Osteoblast (primary cell): ENCODE measurements at regions not wholly inside any gene's neighbourhood (a gene's known extent, or its start where the extent isn't known, plus 50 kb on each side); places are given as distances from the start of the nearest gene placed in this dataset.
"Not testable (repeated sequence)": the region's sequence is repeated elsewhere in the genome, so short reads cannot be mapped to it uniquely, and the experiment has no call there.

Experiments used
- DNase-seq: peaks from one replicate; pipeline ENCODE4 v3.0.0; 2011; ENCODE audit warnings: low spot score, mixed read lengths; ENCODE audit not compliant: insufficient read length; ENCODE audit errors: missing footprints
- H2AFZ ChIP-seq: 2 replicates; pipeline ENCODE4 v1.6.0; 2011; ENCODE audit warnings: mild to moderate bottlenecking, low read length
- H3K27ac ChIP-seq: 2 replicates; pipeline ENCODE4 v1.5.1; 2011; ENCODE audit warnings: mild to moderate bottlenecking, low read depth, low read length, moderate library complexity
- H3K27me3 ChIP-seq: 2 replicates; pipeline ENCODE4 v1.6.0; 2012; ENCODE audit warnings: mild to moderate bottlenecking, control low read depth, inconsistent platforms, low read length, moderate library complexity; ENCODE audit not compliant: insufficient read depth
- H3K36me3 ChIP-seq: 2 replicates; pipeline ENCODE4 v1.5.1; 2011; ENCODE audit warnings: mild to moderate bottlenecking, low read length, control low read depth, moderate library complexity; ENCODE audit not compliant: insufficient read depth
- H3K4me1 ChIP-seq: 2 replicates; pipeline ENCODE4 v1.5.1; 2011; ENCODE audit warnings: mild to moderate bottlenecking, low read length, control low read depth, moderate library complexity; ENCODE audit not compliant: insufficient read depth
- H3K4me2 ChIP-seq: 2 replicates; pipeline ENCODE4 v1.6.0; 2011; ENCODE audit warnings: mild to moderate bottlenecking, low read length; ENCODE audit not compliant: insufficient read depth
- H3K4me3 ChIP-seq: fragments of 200-600 bp; sonication (generic); 3 replicates; pipeline ENCODE4 v1.5.1; 2012; ENCODE audit warnings: mild to moderate bottlenecking, low read length, inconsistent platforms; ENCODE audit not compliant: insufficient read depth
- H3K79me2 ChIP-seq: 2 replicates; pipeline ENCODE4 v1.6.0; 2012; ENCODE audit warnings: mild to moderate bottlenecking, low read length, control low read depth, inconsistent platforms; ENCODE audit not compliant: insufficient read depth
- H3K9me3 ChIP-seq: 2 replicates; pipeline ENCODE4 v1.5.1; 2011; ENCODE audit warnings: low read depth, low read length, control low read depth
- H4K20me1 ChIP-seq: 2 replicates; pipeline ENCODE4 v1.6.0; 2012; ENCODE audit warnings: mild to moderate bottlenecking, low read length, control low read depth; ENCODE audit not compliant: insufficient read depth
- TF ChIP-seq, protein P1 (sequence below): IDR thresholded peaks from 2 replicates; pipeline ENCODE4 v1.5.1; 2011; ENCODE audit warnings: mild to moderate bottlenecking, low read depth, low read length, moderate library complexity; ENCODE audit errors: extremely low read depth

DNA sequence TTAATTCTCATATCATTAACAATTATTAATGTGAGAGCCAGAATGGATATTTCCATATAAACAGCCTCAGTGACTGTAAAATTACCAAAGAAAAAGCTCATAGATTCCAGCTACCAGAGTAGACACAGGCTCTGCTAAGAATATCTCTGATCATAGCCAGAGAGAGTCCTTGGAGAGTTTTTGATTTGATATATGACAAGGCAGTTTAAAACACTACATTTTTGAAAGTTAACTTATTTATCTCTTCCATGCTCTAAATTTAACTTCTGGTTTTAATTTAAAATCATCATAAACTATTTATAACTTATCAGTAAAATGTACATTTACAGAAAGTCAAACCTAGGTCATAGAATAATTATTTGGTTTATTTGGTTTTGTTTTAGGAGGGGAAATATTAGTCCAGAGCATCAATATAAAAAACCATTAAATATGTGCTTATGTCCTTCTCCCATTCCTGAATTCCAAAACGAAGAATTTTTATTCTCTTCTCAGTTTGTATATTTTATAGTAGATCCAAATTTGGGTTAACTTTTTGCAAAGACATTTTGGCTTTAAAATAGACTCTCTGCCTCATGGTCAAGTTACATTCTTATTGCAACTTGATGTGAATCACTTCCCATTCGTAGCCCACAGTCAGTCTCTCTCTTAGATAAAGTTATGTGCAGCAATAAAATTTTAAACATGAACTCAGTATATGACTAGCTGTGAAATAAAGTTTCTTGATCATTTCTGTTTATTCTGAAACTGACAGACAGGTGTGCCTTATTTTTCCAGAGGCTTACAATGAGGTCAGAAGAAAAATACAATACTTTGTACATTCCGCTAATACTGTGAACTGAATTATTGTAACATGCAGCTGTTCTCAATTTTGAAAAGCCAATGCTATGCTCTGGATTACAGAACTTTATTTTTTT is 267.1 kb downstream of the PAPSS1 start:
- TF ChIP-seq, protein P1, sequence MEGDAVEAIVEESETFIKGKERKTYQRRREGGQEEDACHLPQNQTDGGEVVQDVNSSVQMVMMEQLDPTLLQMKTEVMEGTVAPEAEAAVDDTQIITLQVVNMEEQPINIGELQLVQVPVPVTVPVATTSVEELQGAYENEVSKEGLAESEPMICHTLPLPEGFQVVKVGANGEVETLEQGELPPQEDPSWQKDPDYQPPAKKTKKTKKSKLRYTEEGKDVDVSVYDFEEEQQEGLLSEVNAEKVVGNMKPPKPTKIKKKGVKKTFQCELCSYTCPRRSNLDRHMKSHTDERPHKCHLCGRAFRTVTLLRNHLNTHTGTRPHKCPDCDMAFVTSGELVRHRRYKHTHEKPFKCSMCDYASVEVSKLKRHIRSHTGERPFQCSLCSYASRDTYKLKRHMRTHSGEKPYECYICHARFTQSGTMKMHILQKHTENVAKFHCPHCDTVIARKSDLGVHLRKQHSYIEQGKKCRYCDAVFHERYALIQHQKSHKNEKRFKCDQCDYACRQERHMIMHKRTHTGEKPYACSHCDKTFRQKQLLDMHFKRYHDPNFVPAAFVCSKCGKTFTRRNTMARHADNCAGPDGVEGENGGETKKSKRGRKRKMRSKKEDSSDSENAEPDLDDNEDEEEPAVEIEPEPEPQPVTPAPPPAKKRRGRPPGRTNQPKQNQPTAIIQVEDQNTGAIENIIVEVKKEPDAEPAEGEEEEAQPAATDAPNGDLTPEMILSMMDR, result no peak

DNA sequence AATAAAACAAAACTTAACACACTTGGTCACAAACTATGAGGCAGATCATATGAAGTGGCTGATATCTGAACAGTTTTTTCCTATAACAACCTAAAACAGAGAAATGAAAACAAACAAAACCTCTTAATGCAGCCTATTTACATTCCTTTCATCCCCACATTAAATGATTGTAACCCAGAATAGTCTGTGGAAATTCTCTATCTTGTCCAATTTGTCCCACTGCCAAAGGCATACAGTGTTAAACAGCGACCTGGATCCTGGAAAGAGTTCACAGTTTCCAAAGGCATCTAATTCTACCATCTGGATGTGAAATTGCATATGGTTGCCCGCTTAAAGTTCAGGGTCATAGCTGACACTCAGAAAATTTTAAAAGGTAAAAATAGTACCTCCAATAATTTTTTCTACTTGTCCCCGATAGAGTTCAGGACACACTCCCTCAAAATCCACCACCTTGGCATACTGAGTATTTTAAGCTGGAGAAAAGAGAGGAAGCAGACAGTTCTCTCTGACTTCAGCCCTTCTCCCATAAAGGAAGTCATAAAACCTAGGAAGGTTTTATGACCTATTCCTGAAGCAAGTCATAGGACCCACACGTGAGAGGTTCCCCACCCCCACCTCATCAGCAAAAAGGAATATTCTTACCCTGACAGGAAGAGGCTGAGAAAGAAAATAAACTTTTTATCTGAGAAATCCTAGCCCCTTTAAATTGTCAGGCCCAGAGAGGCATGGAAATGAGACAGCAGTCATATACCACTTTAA is 270.2 kb downstream of the PAPSS1 start:
- TF ChIP-seq, protein P1, result no peak
- Histone ChIP-seq H2AFZ (no peak overlapping the region), H3K4me3 (no peak overlapping the region), H3K4me1 (no peaks in the 10 kb centered on the region), H4K20me1 (no peaks in the 10 kb centered on the region), H3K27me3 (no peaks in the 10 kb centered on the region), H3K4me2 (no peak overlapping the region), H3K27ac (no peak overlapping the region), H3K36me3 (no peaks in the 10 kb centered on the region), H3K79me2 (no peaks in the 10 kb centered on the region), H3K9me3 (no peaks in the 10 kb centered on the region)
- DNase-seq, result no peak

More for the DNA sequence above, 267.1 kb downstream of the PAPSS1 start:
- no peak overlapping the region for H3K27ac ChIP-seq
- H3K27me3 ChIP-seq, result no peaks in the 10 kb centered on the region
- no peak overlapping the region for H3K4me3 ChIP-seq
- H4K20me1 ChIP-seq, result no peaks in the 10 kb centered on the region
- no peaks in the 10 kb centered on the region for H3K36me3 ChIP-seq
- no peak for DNase-seq
- H3K9me3 ChIP-seq, result no peaks in the 10 kb centered on the region
- no peaks in the 10 kb centered on the region for H3K79me2 ChIP-seq
- H3K4me1 ChIP-seq, result no peaks in the 10 kb centered on the region
- no peak overlapping the region for H2AFZ ChIP-seq
- no peak overlapping the region for H3K4me2 ChIP-seq

DNA sequence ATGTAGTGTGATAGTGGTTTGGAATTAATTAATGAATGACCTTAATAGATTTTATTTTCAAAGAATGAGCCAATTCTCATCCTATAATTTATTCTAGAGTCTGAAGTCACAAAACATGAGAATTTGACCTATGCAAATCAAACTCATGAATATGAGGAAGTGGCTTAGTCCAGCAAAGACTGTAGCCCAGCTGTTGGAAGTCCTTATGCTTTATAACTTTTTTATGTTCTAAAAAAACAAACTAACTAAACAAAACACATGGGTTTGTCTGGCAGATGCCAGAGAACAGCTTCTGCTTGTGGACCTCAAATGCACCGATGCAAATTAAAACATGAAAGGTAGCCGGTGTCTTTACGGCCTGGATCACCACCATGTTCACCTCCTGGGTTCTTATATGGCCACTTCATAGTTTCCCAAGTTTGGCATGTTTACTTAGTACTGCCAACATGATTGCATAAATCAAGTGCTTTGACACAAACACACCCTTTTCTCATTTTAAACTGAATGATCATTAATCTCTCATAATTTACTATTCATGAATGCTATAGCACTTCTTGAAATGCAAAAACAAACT is 277.4 kb downstream of the PAPSS1 start:
- Histone ChIP-seq H3K4me1 (no peaks in the 10 kb centered on the region), H3K4me3 (no peak overlapping the region), H3K9me3 (no peaks in the 10 kb centered on the region), H3K27me3 (no peaks in the 10 kb centered on the region), H3K36me3 (no peaks in the 10 kb centered on the region), H2AFZ (no peak overlapping the region), H3K79me2 (no peaks in the 10 kb centered on the region), H3K27ac (no peak overlapping the region), H4K20me1 (no peaks in the 10 kb centered on the region), H3K4me2 (no peak overlapping the region)
- no peak for DNase-seq
- TF ChIP-seq, protein P1, result no peak

- no peak overlapping the region for H3K27ac ChIP-seq
- H2AFZ ChIP-seq, result no peak overlapping the region
- no peak overlapping the region for H3K4me3 ChIP-seq
- H3K4me2 ChIP-seq, result no peak overlapping the region
- H3K4me1 ChIP-seq, result no peaks in the 10 kb centered on the region
- no peaks in the 10 kb centered on the region for H3K36me3 ChIP-seq
- H3K9me3 ChIP-seq, result no peaks in the 10 kb centered on the region
- H3K79me2 ChIP-seq, result no peaks in the 10 kb centered on the region
- H4K20me1 ChIP-seq, result no peaks in the 10 kb centered on the region
- no peaks in the 10 kb centered on the region for H3K27me3 ChIP-seq
- DNase-seq, result no peak
- TF ChIP-seq, protein P1, result no peak
These were observed 280.6 kb downstream of the PAPSS1 start for GRCh38 chr4:107439401-107439800.

DNA sequence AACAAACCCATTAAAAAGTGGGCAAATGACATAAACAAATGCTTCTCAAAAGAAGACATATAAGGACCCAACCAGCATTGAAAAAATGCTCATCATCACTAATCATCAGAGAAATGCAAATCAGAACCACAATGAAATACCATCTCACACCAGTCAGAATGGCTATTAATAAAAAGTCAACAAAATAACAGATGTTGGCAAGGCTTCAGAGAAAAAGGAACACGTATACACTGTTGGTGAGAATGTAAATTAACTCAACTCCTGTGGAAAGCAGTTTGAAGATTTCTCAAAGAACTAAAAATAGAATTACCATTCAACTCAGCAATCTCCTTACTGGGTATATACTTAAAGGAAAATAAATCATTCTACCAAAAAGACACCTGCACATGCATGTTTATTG is 283.6 kb downstream of the PAPSS1 start:
- not testable (repeated sequence) for H3K4me2 ChIP-seq, H3K27me3 ChIP-seq, H2AFZ ChIP-seq, DNase-seq, H3K79me2 ChIP-seq, H3K4me1 ChIP-seq, H3K9me3 ChIP-seq, H3K36me3 ChIP-seq, H3K27ac ChIP-seq, H3K4me3 ChIP-seq, H4K20me1 ChIP-seq
